Renal pelvis (tissue), 1 donor: ENCODE measurements at regions not wholly inside any gene's neighbourhood (a gene's known extent, or its start where the extent isn't known, plus 50 kb on each side); places are given as distances from the start of the nearest gene placed in this dataset.

Experiments used
- DNase-seq: peaks from one replicate; pipeline ENCODE4 v3.0.0-alpha.2; 2013

DNA sequence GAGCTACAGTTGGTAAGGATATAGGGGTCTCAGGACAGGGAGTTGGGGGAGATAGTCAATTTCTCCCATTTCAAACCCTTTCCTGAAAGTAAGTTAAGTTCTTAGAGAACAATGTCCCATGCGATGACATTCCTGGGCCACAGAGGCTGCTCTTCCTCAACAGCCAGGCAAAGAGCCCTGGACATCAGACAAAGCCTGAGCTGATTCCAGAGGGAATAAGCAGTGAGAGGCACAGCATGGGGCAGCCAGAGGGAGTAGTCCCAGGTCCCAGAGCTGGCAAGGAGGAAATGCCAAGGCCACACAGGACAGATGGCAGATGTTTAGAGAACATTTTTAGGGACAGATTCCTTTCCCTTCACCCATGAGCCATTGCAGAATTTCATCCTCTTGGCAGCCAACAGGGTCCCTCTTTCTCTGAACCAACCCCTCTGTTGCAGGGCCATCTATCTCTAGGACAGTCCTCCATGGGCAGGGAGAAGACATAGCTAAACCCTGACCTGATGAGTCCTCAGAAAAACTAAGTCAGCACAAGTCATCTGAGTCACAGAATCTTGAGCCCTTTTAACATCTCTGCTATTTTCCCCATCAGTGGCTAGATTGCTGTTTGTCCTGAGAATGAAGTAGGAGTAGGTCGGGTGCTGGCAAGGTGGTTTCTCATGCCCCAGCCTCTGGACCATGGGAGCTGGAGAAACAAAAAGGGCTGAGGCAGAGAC lies 60.3 kb upstream of the CALM2 start:
- no peak for DNase-seq

DNA sequence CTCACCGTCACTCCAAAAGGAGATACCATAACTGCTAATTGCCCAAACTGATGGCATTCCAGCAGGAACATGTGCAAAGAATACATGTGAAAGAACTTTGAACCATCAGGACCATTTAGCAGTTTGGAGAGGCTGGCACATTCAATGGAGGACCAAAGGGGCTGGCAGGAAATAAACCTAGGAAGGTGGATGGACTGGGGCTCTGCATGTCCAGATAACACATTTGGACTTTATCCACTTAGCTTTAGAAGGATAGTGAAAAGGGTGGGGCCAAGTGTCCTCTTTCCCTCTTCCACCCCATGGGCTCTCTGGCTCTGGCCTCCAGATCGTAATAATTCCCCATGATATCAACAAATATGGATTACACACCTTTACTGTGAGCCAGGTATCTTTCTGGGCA lies 58.8 kb upstream of the CALM2 start:
- no peak for DNase-seq

DNA sequence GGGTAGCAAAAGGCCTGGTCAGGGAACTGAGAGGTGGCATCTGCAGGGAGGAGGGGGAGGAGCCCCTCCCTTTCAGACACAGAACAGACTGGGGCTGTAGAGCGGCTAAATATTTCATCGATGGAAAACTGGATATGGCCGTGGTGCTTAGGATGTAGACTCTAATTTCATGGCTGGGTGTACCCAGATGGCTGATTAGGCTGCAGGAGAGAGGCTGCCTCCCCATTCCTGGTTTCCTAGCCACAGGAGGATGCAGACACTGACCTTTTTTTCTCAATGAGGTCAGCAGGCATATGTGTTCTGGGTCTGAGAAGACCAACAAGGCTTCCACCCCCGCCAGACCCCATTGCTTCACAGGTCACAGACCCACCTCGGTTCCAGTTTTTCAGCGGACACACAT lies 58.1 kb upstream of the CALM2 start:
- DNase-seq = no peak

DNA sequence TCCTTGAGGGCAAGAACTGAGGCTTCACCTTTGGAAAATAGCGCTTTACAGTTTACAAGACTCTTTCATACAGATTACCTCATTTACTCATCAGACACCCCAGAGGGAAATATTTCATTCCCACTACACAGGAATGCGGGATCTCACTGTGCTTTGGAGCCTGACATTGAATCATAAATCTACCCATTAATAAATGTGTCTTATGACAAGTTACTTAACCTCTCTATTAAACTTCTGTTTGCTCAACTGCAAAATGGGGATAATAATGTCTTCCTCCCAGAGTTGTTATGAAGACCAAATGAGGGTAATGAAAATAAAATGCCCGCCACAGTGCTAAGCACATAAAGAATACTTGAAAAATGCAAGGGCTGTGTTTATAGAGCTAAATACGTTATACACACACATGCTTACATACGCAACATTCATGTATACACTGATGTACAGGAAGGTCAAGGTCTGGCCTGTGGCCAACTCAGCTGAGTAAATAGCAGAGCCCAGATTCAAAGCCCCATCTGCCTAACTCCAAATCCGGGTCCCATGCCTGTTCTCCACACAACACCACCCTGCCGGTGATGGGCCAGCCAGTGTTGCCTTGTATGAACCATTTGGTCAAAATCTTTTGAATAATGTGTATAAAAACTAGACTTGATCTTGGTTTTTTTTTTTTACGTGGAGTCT lies 56.6 kb upstream of the CALM2 start:
- DNase-seq = no peak

DNA sequence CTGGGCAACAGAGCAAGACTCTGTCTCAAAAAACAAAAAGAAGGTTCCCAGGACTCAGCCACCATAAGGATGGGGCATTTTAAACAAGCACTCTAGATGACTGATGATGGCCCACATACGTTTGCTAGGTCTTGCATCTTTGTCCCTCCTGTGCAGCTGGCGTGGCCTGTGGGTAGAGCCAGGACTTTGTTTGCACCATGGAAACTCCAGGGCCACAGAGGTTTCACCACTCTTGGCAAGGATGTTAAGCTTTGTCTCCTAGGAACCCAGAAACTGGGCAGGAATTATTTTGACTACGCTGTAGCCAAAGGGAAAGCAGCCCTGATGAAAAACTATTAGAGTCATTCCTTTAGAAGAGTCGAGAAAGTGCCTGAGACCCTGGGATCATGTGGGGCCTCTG lies 54.1 kb upstream of the CALM2 start:
- no peak for DNase-seq

DNA sequence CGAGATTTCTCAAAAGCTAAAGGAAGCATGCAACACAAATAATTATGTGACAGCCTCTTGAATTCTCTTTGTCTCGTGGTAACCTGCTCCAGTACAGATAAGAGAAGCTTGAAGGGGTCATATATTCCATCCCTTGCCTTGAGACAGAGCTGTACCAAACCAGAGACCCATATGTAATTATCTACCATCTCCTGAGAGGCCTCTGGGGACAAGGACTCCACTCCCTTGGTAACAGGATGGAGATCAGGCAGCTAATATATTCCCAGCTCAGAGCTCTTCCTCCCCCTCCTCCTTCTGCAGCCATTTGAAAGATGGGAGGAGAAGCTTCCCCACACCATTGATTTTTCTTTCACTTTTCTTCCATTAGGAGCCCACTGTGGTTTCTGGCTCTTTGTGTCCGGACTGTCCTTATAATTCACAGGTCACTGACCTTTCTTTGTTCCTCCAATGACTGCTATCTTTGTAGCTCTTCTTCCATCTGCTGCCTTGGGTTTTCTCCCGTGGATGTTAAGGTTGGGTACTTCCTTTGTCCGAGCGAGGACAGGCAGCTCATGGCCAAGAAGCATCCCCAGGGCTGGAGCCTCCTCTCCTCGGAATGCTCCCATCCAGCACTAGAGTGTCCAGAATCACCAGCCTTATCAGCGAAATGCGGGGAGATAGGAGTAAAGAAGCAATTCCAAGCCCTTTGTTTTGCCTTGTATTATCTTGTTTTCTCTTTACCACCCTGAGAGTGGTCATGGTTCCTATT lies 51.4 kb upstream of the CALM2 start:
- DNase-seq = no peak

DNA sequence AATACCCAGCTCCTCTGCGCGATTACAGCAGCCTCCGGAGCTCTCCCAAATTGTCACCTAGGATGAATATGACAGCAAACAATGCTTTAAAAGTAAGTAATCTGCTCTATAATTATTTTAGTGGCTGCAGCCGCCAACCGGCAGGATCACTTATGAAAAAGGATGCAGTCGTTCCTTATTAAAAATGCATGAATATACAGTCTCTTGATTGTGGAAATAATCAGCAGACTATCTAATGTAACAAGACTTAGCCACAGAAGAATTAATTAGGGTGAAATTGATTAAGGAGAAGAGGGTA lies 50.6 kb upstream of the CALM2 start:
- no peak for DNase-seq

DNA sequence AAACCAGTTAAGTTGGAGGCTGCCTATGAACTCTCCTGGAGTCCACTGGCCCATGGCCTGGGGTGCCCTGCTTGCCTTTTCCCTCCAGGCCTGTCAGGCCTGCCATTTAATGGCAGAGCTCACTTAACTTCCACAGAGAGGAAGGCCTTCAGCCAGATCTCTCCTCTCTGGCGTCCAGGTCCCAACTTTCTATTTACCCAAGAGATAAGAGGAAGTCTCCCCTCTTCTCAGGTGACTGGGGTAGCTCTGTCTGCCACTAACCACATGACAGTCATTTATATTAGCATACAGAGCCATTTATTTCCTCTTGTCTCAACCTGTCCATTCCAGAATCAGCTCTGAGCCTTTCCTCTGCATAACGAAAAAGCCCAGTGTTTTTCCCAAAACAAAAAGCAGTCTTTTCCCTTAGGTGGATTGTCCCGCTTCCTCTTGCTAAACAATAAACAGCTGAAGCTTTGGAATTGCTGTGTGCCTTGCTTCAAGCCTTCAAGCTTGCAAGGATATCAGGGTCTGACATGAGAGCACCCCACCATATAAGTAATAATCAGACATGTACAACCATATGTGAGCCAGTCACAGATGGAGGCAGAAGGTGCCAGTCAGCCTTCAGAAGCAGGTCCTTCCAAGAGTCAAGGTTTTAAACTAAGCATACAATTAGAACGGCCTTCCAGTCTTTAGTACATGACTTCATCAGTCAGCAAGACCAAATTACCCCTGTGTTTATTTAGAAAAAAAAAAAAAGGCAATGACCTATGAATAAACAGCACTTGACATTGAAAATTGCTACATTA lies 50.0 kb upstream of the CALM2 start:
- DNase-seq = no peak
